ENCODE measurements at regions not wholly inside any gene's neighbourhood (a gene's known extent, or its start where the extent isn't known, plus 50 kb on each side); places are given as distances from the start of the nearest gene placed in this dataset.

- Mint-ChIP-seq H3K4me3 (no peak overlapping the region), H3K27ac (no peak overlapping the region), H3K27me3 (no peaks in the 10 kb centered on the region), H3K9me3 (peaks cover 6% of the 10 kb centered on the region), H3K36me3 (ENCODE audit: low read depth) (no peaks in the 10 kb centered on the region), H3K4me1 (no peaks in the 10 kb centered on the region)
- no peak for ATAC-seq (replicated peaks)
Measured at GRCh38 chr5:145341842-145342241, 493.3 kb downstream of the PRELID2 start.

GRCh38 chr5:145340099-145340498 is 495.0 kb downstream of the PRELID2 start:
- H3K9me3 Mint-ChIP-seq = peaks cover 10% of the 10 kb centered on the region
- ATAC-seq (replicated peaks) = no peak
- no peak overlapping the region for H3K4me3 Mint-ChIP-seq
- H3K27me3 Mint-ChIP-seq = no peaks in the 10 kb centered on the region
- H3K4me1 Mint-ChIP-seq = no peaks in the 10 kb centered on the region
- H3K27ac Mint-ChIP-seq = no peak overlapping the region
- H3K36me3 Mint-ChIP-seq (ENCODE audit: low read depth) = no peaks in the 10 kb centered on the region

GRCh38 chr5:145324767-145325479 is 510.2 kb downstream of the PRELID2 start:
- H3K27ac Mint-ChIP-seq = no peak overlapping the region
- H3K4me1 Mint-ChIP-seq = no peaks in the 10 kb centered on the region
- H3K9me3 Mint-ChIP-seq = peaks cover 19% of the 10 kb centered on the region
- no peak for ATAC-seq (replicated peaks)
- H3K27me3 Mint-ChIP-seq = no peaks in the 10 kb centered on the region
- no peaks in the 10 kb centered on the region for H3K36me3 Mint-ChIP-seq (ENCODE audit: low read depth)
- no peak overlapping the region for H3K4me3 Mint-ChIP-seq

GRCh38 chr5:145324101-145324500 is 511.0 kb downstream of the PRELID2 start:
- H3K27me3 Mint-ChIP-seq = no peaks in the 10 kb centered on the region
- H3K4me1 Mint-ChIP-seq = no peaks in the 10 kb centered on the region
- H3K36me3 Mint-ChIP-seq (ENCODE audit: low read depth) = no peaks in the 10 kb centered on the region
- H3K4me3 Mint-ChIP-seq = no peak overlapping the region
- no peak overlapping the region for H3K27ac Mint-ChIP-seq
- H3K9me3 Mint-ChIP-seq = peaks cover 14% of the 10 kb centered on the region
- ATAC-seq (replicated peaks) = no peak

- peaks cover 10% of the 10 kb centered on the region for H3K9me3 Mint-ChIP-seq
- no peak for ATAC-seq (replicated peaks)
- H3K4me3 Mint-ChIP-seq = no peak overlapping the region
- no peaks in the 10 kb centered on the region for H3K4me1 Mint-ChIP-seq
- H3K27me3 Mint-ChIP-seq = no peaks in the 10 kb centered on the region
- no peaks in the 10 kb centered on the region for H3K36me3 Mint-ChIP-seq (ENCODE audit: low read depth)
- no peak overlapping the region for H3K27ac Mint-ChIP-seq
Measured at GRCh38 chr5:145316282-145316681, 518.9 kb downstream of the PRELID2 start.

- H3K27me3 Mint-ChIP-seq = no peaks in the 10 kb centered on the region
- no peak for ATAC-seq (replicated peaks)
- H3K4me1 Mint-ChIP-seq = no peaks in the 10 kb centered on the region
- H3K27ac Mint-ChIP-seq = no peak overlapping the region
- no peak overlapping the region for H3K4me3 Mint-ChIP-seq
- peaks cover 9% of the 10 kb centered on the region for H3K9me3 Mint-ChIP-seq
- H3K36me3 Mint-ChIP-seq (ENCODE audit: low read depth) = no peaks in the 10 kb centered on the region
Measured at GRCh38 chr5:145307866-145308382, 527.2 kb downstream of the PRELID2 start.

- Mint-ChIP-seq H3K27me3 (no peaks in the 10 kb centered on the region), H3K36me3 (ENCODE audit: low read depth) (no peaks in the 10 kb centered on the region), H3K9me3 (peaks cover 4% of the 10 kb centered on the region), H3K4me1 (no peaks in the 10 kb centered on the region), H3K27ac (no peak overlapping the region), H3K4me3 (no peak overlapping the region)
- no peak for ATAC-seq (replicated peaks)
Measured at GRCh38 chr5:145295236-145295835, 539.8 kb downstream of the PRELID2 start.

- Mint-ChIP-seq H3K27me3 (no peaks in the 10 kb centered on the region), H3K9me3 (peaks cover 4% of the 10 kb centered on the region), H3K27ac (no peak overlapping the region), H3K36me3 (ENCODE audit: low read depth) (no peaks in the 10 kb centered on the region), H3K4me3 (no peak overlapping the region), H3K4me1 (no peaks in the 10 kb centered on the region)
- no peak for ATAC-seq (replicated peaks)
Measured at GRCh38 chr5:145294331-145294730, 540.8 kb downstream of the PRELID2 start.

- no peaks in the 10 kb centered on the region for H3K36me3 Mint-ChIP-seq (ENCODE audit: low read depth)
- no peak overlapping the region for H3K4me3 Mint-ChIP-seq
- ATAC-seq (replicated peaks) = no peak
- peaks cover 4% of the 10 kb centered on the region for H3K9me3 Mint-ChIP-seq
- no peaks in the 10 kb centered on the region for H3K27me3 Mint-ChIP-seq
- no peaks in the 10 kb centered on the region for H3K4me1 Mint-ChIP-seq
- no peak overlapping the region for H3K27ac Mint-ChIP-seq
Measured at GRCh38 chr5:145293716-145294115, 541.4 kb downstream of the PRELID2 start.

- Mint-ChIP-seq H3K4me1 (no peaks in the 10 kb centered on the region), H3K27me3 (no peaks in the 10 kb centered on the region), H3K4me3 (no peak overlapping the region), H3K27ac (no peak overlapping the region), H3K9me3 (peaks cover 4% of the 10 kb centered on the region), H3K36me3 (ENCODE audit: low read depth) (no peaks in the 10 kb centered on the region)
- ATAC-seq (replicated peaks) = no peak
Measured at GRCh38 chr5:145292278-145292677, 542.9 kb downstream of the PRELID2 start.

GRCh38 chr5:145283141-145283810 is 551.9 kb downstream of the PRELID2 start:
- ATAC-seq (replicated peaks) = no peak
- Mint-ChIP-seq H3K36me3 (ENCODE audit: low read depth) (no peaks in the 10 kb centered on the region), H3K27ac (no peak overlapping the region), H3K4me1 (no peaks in the 10 kb centered on the region), H3K27me3 (no peaks in the 10 kb centered on the region), H3K4me3 (no peak overlapping the region), H3K9me3 (no peaks in the 10 kb centered on the region)

- H3K27me3 Mint-ChIP-seq = no peaks in the 10 kb centered on the region
- no peaks in the 10 kb centered on the region for H3K36me3 Mint-ChIP-seq (ENCODE audit: low read depth)
- no peak overlapping the region for H3K27ac Mint-ChIP-seq
- no peak for ATAC-seq (replicated peaks)
- no peaks in the 10 kb centered on the region for H3K4me1 Mint-ChIP-seq
- H3K4me3 Mint-ChIP-seq = no peak overlapping the region
- H3K9me3 Mint-ChIP-seq = no peaks in the 10 kb centered on the region
Measured at GRCh38 chr5:145280806-145281205, 554.3 kb downstream of the PRELID2 start.

GRCh38 chr5:145280214-145280613 is 554.9 kb downstream of the PRELID2 start:
- H3K27ac Mint-ChIP-seq = no peak overlapping the region
- H3K36me3 Mint-ChIP-seq (ENCODE audit: low read depth) = no peaks in the 10 kb centered on the region
- no peaks in the 10 kb centered on the region for H3K4me1 Mint-ChIP-seq
- ATAC-seq (replicated peaks) = no peak
- H3K9me3 Mint-ChIP-seq = peaks cover 3% of the 10 kb centered on the region
- H3K27me3 Mint-ChIP-seq = no peaks in the 10 kb centered on the region
- H3K4me3 Mint-ChIP-seq = no peak overlapping the region

GRCh38 chr5:145260670-145261069 is 574.5 kb downstream of the PRELID2 start:
- Mint-ChIP-seq H3K27me3 (no peaks in the 10 kb centered on the region), H3K36me3 (ENCODE audit: low read depth) (no peaks in the 10 kb centered on the region), H3K4me3 (no peak overlapping the region), H3K4me1 (no peaks in the 10 kb centered on the region), H3K27ac (no peak overlapping the region), H3K9me3 (peaks cover 12% of the 10 kb centered on the region)
- ATAC-seq (replicated peaks) = no peak

GRCh38 chr5:145247745-145248040 is 587.4 kb downstream of the PRELID2 start:
- no peaks in the 10 kb centered on the region for H3K27me3 Mint-ChIP-seq
- no peak overlapping the region for H3K27ac Mint-ChIP-seq
- ATAC-seq (replicated peaks) = no peak
- no peak overlapping the region for H3K4me3 Mint-ChIP-seq
- H3K36me3 Mint-ChIP-seq (ENCODE audit: low read depth) = no peaks in the 10 kb centered on the region
- H3K4me1 Mint-ChIP-seq = no peaks in the 10 kb centered on the region
- H3K9me3 Mint-ChIP-seq = peaks cover 5% of the 10 kb centered on the region

All from activated T-helper 17 cell treated with anti-CD3 and anti-CD28 coated beads, Interleukin-2, amount 50 U/mL, for 72 hours (primary cell).